HG03097 (cell line): ENCODE measurements at regions not wholly inside any gene's neighbourhood (a gene's known extent, or its start where the extent isn't known, plus 50 kb on each side); places are given as distances from the start of the nearest gene placed in this dataset.
"Not testable (repeated sequence)": the region's sequence is repeated elsewhere in the genome, so short reads cannot be mapped to it uniquely, and the experiment has no call there.

Experiments
- ATAC-seq: cut with Tn5 transposase; IDR thresholded peaks from one replicate; pipeline ENCODE4 v1.9.1; 2021; ENCODE audit not compliant: unreplicated experiment, low FRiP score

GRCh38 chr5:34096033-34096432, 53.0 kb upstream of the C1QTNF3 start:
- not testable (repeated sequence) for ATAC-seq

DNA sequence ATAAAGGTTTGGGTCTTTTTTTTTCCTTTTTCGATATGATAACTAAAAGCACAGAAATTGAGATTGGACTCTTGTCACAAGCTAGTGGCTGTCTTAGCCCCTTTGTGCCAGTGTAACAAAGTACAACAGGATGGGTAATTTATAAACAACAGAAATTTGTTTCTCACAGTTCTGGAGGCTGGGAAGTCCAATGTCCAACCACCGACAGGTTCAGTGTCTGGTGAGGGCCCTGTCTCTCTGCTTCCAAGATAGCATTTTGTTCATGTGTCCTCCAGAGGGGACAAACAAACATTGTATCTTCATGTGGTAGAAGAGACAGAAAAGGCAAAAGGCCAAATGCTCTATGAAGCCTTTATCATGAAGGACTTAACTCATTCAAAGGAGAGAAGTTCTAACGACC, 56.9 kb upstream of the C1QTNF3 start:
- ATAC-seq: not testable (repeated sequence)

DNA sequence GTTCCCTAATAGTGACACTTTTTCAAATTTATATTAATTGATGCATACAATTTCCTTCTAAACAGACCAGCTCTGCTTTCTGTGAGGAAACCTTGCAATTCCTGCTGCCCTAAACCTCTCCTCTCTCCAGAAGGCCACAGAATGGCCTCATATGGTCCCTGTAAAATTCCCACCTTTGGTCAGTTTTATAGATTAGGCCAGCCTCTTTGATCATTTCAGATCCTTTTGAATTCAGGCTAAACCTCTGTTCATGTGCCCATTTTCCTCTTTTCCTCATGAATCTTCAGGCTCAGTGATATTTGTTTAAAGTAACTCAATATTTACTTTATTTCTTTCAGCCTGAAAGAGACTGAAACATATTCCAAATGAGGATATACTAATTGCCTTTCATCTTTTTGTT, 58.6 kb upstream of the C1QTNF3 start:
- ATAC-seq: not testable (repeated sequence)

DNA sequence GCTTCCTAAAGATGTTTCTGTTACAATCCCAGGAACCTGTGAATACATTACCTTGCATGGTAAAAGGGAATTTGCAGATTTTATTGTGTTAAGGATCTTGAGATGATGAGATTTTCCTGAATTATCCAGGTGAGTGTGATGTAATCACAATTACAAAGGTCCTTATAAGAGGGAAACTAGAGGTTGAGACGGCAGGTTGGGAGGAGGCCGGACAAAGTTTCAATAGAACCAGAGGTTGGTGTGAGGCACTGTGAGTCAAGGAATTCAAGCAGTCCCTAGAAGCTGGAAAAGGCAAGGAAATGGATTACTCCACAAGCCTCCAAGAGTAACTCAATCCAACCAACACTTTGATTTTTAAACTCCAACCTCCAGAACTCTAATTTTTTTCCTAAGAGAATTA, 65.9 kb upstream of the C1QTNF3 start:
- not testable (repeated sequence) for ATAC-seq

DNA sequence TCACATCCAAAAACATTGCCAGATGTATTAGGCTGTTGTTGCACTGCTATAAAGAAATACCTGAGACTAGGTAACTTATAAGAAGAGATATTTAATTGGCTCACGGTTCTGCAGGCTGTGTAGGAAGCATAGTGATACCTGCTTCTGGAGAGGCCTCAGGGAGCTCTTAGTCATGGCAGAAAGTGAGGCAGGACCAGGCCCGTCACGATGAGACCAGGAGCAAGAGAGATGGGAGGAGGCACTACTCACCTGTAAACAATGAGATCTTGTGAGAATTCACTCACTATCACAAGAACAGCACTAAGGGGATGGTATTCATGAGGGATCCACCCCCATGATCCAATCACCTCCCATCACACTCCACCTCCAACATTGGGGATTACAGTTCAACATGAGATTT, 81.3 kb upstream of the C1QTNF3 start:
- not testable (repeated sequence) for ATAC-seq

DNA sequence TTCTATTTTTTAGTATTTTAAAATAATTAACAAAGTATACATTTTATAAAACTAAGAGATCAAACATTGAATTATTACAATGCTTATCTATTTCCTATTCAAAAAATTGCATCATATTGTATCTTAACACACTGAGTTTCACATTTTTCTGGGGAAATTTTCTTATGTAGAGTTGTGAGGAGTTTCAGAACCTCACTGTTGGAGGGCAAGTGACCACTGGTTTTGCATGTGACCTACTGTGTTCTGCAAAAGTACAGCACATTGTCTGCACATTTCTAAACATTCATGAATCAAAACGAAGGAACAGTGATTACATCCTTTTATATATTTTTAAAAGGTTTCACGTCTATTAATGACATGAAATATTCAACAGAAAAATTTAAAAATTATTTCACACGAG, 82.3 kb upstream of the C1QTNF3 start:
- not testable (repeated sequence) for ATAC-seq

DNA sequence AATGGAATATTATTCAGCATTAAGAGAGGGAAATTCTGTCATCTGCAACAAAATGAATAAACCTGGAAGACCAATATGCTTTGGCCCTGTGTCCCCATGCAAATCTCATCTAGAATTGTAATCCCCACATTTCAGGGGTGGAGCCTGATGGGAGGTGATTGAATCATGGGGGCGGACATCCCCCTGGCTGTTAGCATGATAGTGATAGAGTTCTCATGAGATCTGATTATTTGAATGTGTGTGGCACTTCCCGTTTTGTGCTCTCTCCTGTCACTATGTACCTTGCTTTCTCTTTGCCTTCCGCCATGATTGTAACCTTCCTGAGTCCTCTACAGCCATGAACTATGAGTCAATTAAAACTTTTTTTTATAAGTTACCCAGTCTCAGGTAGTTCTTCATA, 83.7 kb upstream of the C1QTNF3 start:
- not testable (repeated sequence) for ATAC-seq

DNA sequence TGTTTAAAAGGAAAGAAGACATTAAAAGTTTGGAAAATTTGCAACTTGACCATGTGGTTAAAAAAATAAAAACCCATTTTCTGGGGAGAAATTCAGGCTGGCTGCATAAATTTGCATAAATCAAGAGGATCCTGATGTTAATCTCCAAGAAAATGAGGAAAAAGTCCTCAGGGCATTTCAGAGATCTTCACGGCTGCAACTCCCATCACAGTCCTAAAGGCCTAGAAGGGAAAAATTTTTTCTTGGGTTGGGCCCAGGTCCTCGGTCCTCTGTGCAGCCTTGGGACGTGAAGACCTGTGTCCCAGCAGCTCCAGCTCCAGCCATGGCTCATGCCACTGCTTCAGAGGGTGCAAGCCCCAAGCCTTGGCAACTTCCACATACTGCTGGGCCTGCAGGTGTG, 84.8 kb upstream of the C1QTNF3 start:
- not testable (repeated sequence) for ATAC-seq

DNA sequence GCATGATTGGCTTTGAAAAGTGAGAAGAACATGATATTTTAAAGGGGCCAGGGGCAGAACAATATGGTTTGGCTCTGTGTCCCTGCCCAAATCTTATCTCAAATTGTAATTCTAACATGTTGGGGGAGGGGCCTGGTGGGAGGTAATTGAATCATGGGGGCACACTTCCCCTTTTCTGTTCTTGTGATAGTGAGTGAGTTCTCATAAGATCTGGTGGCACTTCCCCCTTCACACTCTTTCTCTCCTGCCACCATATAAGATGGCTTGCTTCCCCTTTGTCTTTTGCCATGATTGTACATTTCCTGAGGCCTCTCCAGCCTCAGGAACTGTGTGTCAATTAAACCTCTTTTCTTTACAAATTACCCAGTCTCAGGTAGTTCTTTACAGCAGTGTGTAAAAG, 85.9 kb upstream of the C1QTNF3 start:
- not testable (repeated sequence) for ATAC-seq

GRCh38 chr5:34154988-34155387, 112.0 kb upstream of the C1QTNF3 start:
- ATAC-seq: not testable (repeated sequence)

- not testable (repeated sequence) for ATAC-seq
These were observed 113.8 kb upstream of the C1QTNF3 start for GRCh38 chr5:34156703-34157414.

DNA sequence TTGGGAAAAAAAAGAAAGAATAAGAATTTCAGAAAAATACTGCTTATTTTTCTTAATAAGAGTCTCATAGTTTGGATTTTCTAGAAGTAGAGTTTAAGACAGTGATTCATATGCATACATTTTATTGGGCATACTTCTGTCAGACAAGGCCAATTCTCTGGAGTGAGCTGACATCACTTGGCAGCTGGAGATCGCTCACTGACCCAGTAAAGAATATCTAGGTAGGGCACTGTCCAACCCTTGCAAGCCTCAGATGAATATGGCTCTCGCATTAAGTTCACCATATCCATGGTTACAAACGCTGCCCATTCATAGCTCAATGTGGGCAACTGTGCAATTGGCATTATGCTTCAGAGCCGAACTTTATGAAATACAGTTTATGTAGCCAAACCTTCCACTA, 117.9 kb upstream of the C1QTNF3 start:
- ATAC-seq: not testable (repeated sequence)

- not testable (repeated sequence) for ATAC-seq
These were observed 128.4 kb upstream of the C1QTNF3 start for GRCh38 chr5:34171398-34171797.

DNA sequence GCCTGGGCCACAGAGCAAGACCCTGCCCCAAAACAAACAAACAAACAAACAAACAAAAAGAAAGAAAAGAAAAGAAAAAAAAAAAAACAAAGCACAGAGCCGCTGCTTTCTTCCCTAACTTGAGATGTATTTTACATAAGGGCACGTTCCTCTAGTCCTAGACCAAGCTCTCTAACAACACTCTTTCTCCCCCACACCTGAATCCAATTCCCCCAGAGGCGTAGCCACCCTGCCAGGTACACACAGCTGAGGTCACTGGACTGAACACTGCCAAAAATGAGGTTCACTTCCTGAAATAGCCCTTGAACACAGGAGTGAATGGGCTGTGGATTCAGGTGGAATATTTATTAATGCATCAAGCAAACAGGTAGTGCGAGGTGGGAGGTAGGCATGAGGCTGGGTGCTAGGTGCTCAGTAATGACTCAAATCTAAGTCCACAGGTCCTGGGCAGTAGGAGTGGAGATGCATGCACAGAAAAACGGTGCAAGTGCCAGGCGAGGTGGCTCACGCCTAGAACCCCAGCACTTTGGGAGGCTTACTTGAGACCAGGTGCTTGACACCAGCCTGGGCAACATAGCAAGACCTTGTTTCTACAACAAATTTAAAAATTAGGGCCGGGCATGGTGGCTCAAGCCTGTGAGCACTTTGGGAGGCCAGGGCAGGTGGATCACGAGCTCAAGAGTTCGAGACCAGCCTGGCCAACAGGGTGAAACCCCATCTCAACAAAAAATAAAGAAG, 136.6 kb upstream of the C1QTNF3 start:
- not testable (repeated sequence) for ATAC-seq

GRCh38 chr5:34180225-34180624, 137.2 kb upstream of the C1QTNF3 start:
- not testable (repeated sequence) for ATAC-seq

GRCh38 chr5:34180940-34181614, 138.1 kb upstream of the C1QTNF3 start:
- not testable (repeated sequence) for ATAC-seq

- not testable (repeated sequence) for ATAC-seq
These were observed 142.0 kb upstream of the C1QTNF3 start for GRCh38 chr5:34185005-34185404.

DNA sequence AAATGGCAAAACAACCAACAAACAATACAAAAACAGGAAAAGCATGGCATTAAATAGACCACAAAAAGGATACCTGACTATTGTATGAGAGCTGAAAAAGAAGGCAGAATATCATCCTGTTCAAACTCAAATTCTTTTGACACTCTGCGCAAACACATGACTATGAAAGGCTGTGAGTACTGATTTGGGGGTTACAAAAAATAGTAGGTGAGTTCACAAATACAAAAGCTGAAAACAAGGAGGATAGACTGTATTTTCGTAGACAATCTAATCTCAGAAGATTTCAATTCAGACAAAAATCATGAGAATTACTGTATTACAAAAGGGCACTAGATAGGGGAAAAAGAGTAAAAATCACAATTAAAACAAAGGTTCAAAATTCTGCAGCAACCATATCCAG, 142.6 kb upstream of the C1QTNF3 start:
- ATAC-seq: not testable (repeated sequence)

DNA sequence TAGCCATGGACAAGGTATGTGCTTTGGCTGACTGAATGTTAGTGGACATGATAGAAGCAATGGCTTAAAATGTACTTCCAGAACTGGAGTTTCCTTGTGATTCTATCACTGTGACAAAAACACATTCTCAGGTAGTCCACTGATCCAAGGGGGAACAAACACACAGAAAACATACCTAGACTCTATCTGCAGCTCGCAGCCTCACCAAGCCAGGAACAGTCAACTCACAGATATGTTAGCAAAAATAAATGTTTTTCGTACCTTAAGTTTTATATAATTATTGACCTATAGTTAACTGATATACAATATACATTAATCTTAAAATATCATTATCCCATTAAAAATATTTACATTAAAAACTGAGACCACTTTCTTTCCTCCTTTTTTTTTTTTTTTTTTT, 143.1 kb upstream of the C1QTNF3 start:
- ATAC-seq: not testable (repeated sequence)

- not testable (repeated sequence) for ATAC-seq
These were observed 143.9 kb upstream of the C1QTNF3 start for GRCh38 chr5:34186865-34187264.

- not testable (repeated sequence) for ATAC-seq
These were observed 144.4 kb upstream of the C1QTNF3 start for GRCh38 chr5:34187441-34187840.
